GM21381 (cell line): ENCODE measurements at regions not wholly inside any gene's neighbourhood (a gene's known extent, or its start where the extent isn't known, plus 50 kb on each side); places are given as distances from the start of the nearest gene placed in this dataset.

Experiments used
- ATAC-seq: cut with Tn5 transposase; IDR thresholded peaks from one replicate; pipeline ENCODE4 v1.9.1; 2021; ENCODE audit warnings: mild to moderate bottlenecking, moderate library complexity; ENCODE audit not compliant: unreplicated experiment

DNA sequence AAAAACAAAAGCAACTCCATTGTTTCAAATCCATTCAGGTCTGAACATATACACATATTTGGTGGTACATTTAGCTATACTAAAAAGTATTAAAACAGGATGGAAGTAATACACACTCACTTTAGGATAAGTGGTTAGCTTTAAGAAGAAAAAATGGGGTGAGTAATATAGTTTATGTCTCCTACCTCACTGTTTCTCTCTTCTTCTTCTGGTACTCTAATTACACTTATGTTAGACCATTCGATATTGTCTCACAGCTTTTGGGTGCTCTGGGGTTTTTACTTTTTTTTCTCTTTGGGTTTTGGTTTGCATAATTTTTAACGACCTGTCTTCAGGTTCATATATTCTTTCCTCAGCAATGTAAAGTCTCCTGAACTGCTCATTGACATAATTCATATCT is 75.4 kb upstream of the AKAP13 start:
- no peak for ATAC-seq

- no peak for ATAC-seq
Observed at GRCh38 chr15:85306946-85307686, 73.3 kb upstream of the AKAP13 start.

DNA sequence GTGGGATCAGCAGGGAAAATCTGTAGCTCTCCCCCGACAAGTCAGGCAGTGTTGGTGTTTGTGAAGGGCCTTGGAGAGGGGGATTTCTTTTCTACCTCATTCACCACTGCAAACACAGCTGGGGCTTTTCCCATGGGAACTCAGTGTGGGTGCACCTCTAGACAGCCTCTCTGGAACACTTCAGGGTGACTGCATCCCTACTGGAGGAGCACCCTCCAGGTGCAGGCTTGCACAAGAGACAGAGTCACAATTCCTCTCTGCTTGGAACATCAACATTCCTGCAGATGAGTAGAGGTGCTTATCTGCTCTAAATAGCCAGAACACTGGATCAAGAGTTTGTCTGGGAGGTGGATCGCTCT is 72.7 kb upstream of the AKAP13 start:
- ATAC-seq, result no peak

- no peak for ATAC-seq
Observed at GRCh38 chr15:85311647-85312046, 68.8 kb upstream of the AKAP13 start.

- peak; percentile 91 for ATAC-seq
Observed at GRCh38 chr15:85312486-85312885, 67.9 kb upstream of the AKAP13 start.

DNA sequence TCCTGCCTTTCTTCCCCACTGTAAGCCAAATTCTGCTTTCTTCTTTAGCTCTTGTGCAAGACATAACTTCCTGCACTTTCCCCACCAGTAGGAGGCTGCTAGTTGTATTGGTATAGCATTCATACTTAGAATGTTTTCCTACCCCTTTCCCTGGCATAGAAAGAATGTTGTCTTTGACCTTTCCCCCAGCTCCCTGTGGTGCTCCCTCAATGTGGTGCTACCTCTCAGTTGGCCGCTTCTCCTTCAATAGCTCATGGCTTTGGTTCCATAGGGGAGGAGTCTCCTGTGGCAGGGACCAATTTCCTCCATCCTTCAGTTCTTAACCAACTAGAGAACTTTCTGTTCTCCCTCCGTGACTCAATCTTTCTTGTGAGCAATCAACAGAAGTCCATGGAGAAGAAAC is 67.5 kb upstream of the AKAP13 start:
- ATAC-seq, result peak; percentile 10

DNA sequence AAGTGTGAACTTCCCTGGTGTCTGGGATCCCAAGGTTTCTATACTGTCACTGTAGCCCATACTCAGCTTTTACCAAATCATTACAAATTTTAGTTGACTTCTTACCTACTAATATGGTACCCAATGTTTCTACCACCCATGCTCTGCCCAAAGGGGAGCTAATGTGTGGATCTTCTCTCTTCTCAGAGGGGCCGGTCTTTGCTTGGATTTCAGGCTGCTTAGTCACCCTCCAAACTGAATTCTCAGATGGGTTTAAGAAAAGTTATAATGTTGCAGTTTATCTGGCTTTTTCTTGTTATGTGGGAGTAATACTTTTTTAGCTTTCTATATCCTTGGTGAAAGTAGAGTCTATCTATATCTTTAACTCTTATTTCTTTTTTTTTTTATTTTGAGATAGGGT is 67.1 kb upstream of the AKAP13 start:
- ATAC-seq, result no peak

DNA sequence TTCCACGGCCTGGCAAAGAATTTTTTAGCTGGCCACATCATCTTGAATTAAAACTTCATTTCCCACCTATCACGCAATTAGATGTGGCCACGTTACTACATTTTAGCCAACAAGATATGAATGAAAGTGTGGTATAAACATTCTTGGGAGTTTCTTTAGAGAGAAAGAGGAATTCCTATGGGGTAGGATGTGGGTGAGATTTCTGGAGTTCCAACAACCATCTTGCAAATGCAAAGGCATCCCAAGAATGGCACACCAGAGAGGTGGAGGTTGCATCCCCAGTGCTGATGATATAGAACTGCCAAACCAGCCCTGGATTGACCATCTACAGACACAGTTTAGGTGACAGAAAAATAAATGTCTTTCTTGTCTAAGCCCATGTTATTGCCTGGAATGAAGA is 66.3 kb upstream of the AKAP13 start:
- ATAC-seq, result no peak

DNA sequence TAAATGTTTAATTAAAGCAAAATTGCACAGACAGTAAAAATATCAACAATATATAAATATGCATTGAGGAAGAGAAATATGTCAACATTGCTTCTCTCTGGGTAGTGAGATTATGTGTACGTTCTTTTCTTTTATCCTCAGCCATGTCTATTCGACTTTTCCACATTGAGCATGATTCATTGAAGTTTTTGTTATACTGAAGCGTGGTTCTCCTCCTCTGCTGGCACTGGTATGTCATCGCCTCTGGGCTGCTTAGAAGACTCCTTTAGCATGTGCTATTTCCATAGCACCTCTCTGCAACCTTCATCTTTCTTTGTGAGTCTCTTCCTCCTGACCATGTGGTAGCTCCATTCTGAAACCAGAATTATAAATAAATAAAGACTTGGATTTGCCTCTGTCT is 65.8 kb upstream of the AKAP13 start:
- no peak for ATAC-seq

- ATAC-seq, result no peak
Observed at GRCh38 chr15:85316244-85316934, 64.0 kb upstream of the AKAP13 start.

GRCh38 chr15:85318048-85318731 is 62.2 kb upstream of the AKAP13 start:
- peak; percentile 88 for ATAC-seq

DNA sequence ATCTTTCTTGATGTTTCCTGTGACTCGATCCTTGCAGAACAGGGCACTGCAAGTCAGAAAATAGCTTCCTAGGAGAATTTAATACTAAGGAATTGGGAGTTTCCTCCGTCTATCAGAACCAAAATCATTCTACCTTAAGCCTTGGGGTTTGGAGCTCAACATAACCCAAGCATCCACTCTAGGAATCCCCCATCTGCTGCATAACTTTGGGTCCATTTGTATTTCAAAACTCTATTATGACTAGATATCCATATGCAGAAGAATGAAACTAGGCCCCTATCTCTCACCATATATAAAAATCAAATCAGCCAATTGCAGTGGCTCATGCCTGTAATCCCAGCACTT is 61.7 kb upstream of the AKAP13 start:
- no peak for ATAC-seq

GRCh38 chr15:85324202-85324601 is 56.2 kb upstream of the AKAP13 start:
- ATAC-seq, result no peak

GRCh38 chr15:85325834-85326233 is 54.6 kb upstream of the AKAP13 start:
- ATAC-seq, result no peak

DNA sequence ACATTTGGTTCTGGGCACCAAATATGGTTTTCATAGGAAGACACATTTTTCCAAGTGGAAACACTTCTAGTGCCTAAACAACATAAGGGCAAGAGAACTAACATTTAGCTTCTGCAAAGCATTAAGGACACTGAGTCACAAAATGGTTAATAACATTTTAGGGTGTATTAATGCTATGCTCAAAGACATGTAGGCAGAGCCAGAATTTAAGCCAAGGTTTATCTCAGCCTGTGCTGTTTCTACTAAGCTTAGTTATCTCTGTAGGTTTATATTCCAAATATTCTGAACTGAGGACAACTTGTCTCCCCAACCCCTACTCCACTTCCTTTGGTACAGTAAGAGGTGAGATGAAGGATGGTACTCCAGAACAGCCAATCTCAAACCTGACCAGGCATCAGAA is 54.1 kb upstream of the AKAP13 start:
- no peak for ATAC-seq

GRCh38 chr15:85327820-85328219 is 52.6 kb upstream of the AKAP13 start:
- ATAC-seq, result no peak

DNA sequence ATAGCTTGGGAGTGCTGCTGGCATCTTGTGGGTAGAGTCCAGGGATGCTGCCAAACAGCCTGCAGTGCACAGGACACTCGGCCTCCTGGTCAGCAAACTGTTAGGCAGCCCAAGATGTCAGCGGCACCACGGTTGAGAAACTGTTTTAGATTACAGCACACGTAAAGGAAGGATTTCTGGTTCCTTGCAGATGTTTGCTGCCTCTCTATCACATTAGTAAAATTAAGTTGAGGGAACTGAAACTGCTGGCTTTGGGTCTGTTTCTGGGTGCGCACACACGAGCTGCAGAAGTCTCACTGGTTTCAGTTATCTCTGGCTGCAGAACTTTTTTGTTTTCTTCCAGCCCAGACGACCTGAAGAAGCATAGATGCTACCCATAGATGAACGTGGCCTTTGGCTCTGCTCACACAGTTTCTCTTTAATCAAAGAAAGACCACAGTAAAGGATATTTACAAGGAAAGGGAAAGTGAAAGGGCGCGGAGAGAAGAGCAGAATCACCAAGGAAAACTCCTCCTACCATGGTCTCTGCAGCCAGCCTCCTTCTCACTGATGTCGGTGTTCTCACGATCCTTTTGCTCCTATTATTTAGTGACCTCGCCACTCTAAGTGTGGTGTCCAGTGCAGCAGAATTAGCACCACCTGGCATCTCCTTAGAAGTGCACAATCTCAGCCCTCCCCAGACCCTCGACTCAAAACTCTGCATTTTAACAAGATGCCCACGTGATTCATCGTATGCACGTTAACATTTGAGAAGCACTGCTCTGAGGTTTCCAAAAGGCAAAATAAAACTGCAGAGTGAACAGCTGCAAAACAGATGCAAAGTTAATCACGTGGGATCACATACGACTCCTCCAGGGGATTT is 50.6 kb upstream of the AKAP13 start:
- ATAC-seq, result peak; percentile 58
